Activated T-helper 2 cell treated with anti-CD3 and anti-CD28 coated beads, Interferon-gamma antibody, Interleukin-2, Interleukin-4, amounts not matched to agents 10 μg/mL and 5 μg/mL and 100 μg/mL, durations not matched to agents 14 hours and 24 hours and 36 hours (primary cell): ENCODE measurements at regions not wholly inside any gene's neighbourhood (a gene's known extent, or its start where the extent isn't known, plus 50 kb on each side); places are given as distances from the start of the nearest gene placed in this dataset.
"Not testable (repeated sequence)": the region's sequence is repeated elsewhere in the genome, so short reads cannot be mapped to it uniquely, and the experiment has no call there.

Experiments used
- DNase-seq: peaks from one replicate; pipeline ENCODE4 v3.0.0; 2021; ENCODE audit warnings: low spot score
- H3K27ac Mint-ChIP-seq: one replicate; pipeline ENCODE4 v1.8.0; 2021; ENCODE audit warnings: mixed read lengths
- H3K27me3 Mint-ChIP-seq: one replicate; pipeline ENCODE4 v1.8.0; 2021; ENCODE audit warnings: low read depth, mixed read lengths
- H3K36me3 Mint-ChIP-seq: one replicate; pipeline ENCODE4 v1.8.0; 2021; ENCODE audit warnings: low read depth, mixed read lengths
- H3K4me1 Mint-ChIP-seq: one replicate; pipeline ENCODE4 v1.8.0; 2021; ENCODE audit warnings: low read depth, mixed read lengths
- H3K4me3 Mint-ChIP-seq: one replicate; pipeline ENCODE4 v1.8.0; 2021; ENCODE audit warnings: low read depth, mild to moderate bottlenecking, moderate library complexity, mixed read lengths
- H3K9me3 Mint-ChIP-seq: one replicate; pipeline ENCODE4 v1.8.0; 2021; ENCODE audit warnings: mixed read lengths
- intact Hi-C: fragments of 100-400 bp; cut with micrococcal nuclease; formaldehyde crosslinking; loops from one replicate; pipeline ENCODE4 v1.15.1; 2023

DNA sequence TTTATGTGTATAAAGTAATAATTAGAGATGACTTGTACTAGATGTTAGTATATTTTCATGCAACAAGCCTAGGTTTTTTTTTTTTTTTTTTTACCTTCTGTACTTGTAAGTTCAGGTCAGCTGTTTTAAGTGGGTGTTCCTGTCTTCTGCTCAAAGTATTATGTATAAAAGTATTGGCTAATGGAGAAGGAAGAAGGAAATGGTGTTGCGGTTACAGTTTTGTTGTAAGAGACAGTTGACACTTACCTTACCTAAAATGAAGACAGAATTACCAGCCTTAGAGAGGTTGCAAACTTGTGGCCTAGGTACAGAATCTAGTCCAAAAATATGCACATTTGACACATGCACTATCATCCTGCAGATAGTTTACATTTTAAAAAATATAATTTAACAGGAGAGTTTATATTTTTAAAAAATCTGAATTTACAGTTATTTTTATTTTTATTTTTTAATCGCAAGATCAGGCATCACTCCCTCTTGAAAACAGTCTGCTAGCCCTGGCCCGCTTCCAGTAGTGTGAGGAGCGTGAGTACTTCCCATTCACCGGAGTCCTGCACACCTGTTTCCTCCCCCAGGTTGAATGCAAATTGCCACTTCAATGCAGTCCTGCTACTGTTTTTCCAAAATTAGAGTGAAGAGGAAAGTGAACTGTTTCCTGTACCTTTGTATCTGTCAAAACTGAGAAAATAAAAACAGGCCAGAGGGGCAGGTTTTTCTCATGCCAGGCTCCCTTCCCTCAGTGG is 224.3 kb upstream of the SOX2 start:
- H3K27ac Mint-ChIP-seq = no peak overlapping the region
- no peaks in the 10 kb centered on the region for H3K27me3 Mint-ChIP-seq
- intact Hi-C loops = no loop called here
- no peak for DNase-seq
- H3K9me3 Mint-ChIP-seq = peaks cover 9% of the 10 kb centered on the region
- no peaks in the 10 kb centered on the region for H3K4me1 Mint-ChIP-seq
- no peak overlapping the region for H3K4me3 Mint-ChIP-seq
- H3K36me3 Mint-ChIP-seq = no peaks in the 10 kb centered on the region

DNA sequence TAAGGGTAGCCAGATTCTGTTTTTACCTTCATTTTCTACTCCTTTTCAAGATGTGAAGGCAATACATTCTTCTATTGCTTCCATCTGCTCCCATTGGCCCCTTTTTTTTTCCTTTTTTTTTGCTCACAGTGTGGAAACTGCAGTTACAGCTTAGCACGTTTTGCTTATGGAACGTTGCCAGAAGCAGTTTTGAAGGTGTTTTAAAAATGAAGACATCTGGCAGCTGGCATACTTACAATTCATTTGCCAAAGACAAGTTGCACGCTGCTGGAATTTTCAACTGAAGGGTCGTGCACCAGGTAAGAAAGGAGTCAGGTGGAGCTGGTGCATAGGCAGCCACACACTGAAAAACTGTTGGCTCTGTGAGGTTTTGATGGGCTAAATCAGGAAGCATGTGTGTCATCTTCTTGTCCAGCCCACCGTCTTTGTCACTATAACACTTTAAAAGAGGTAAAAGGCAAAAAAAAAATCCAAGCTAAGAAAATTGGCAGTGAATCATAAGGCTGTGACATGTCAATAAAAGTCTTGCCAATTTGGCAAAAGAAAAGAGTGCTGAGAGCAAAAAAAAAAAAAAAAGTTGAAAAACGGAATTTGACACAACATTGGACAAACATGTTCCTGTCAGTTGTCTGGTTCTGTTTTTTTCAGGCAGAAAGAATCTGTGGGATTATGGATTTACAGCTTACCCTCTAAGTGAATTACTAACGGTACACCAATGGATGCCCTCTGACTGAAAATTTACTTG is 225.4 kb upstream of the SOX2 start:
- DNase-seq = no peak
- H3K36me3 Mint-ChIP-seq = no peaks in the 10 kb centered on the region
- intact Hi-C loops = no loop called here
- H3K9me3 Mint-ChIP-seq = peaks cover 9% of the 10 kb centered on the region
- H3K4me1 Mint-ChIP-seq = no peaks in the 10 kb centered on the region
- H3K27me3 Mint-ChIP-seq = no peaks in the 10 kb centered on the region
- H3K4me3 Mint-ChIP-seq = no peak overlapping the region
- H3K27ac Mint-ChIP-seq = no peak overlapping the region

DNA sequence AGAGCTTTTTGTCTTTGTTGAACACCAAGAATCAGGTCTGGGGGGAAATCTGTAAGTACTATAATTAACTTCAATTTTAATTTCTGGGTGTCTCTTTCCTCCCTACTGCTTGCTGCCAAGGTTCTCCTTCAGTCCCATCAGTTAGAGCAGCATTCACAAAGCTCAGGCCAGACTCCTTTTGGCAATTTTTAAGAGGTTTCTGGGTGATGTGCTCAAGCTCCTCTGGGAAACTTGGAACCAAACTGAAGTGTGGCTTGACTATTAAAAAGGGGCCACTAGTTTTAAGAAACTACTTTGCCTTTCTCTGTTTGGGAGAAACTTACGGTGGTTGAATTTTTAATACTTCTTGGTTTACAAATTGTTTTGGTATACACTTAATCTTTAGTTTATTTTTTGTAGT is 227.7 kb upstream of the SOX2 start:
- H3K4me1 Mint-ChIP-seq = no peaks in the 10 kb centered on the region
- no peaks in the 10 kb centered on the region for H3K27me3 Mint-ChIP-seq
- H3K36me3 Mint-ChIP-seq = no peaks in the 10 kb centered on the region
- intact Hi-C loops = no loop called here
- DNase-seq = no peak
- peaks cover 5% of the 10 kb centered on the region for H3K9me3 Mint-ChIP-seq
- H3K4me3 Mint-ChIP-seq = no peak overlapping the region
- H3K27ac Mint-ChIP-seq = no peak overlapping the region

DNA sequence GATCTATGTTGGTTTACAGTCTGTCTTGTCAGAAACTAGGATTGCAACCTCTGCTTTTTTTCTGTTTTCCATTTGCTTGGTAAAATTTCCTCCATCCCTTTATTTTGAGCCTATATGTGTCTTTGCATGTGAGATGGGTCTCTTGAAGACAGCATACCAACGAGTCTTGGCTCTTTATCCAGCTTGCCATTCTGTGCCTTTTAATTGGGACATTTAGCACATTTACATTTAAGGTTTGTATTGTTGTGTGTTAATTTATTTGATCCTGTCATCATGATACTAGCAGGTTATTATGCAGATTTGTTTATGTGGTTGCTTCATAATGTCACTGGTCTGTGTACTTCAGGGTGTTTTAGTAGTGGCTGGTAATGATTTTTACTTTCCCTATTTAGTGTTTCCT is 236.6 kb upstream of the SOX2 start:
- H3K27ac Mint-ChIP-seq, DNase-seq, H3K4me1 Mint-ChIP-seq, H3K4me3 Mint-ChIP-seq, intact Hi-C loops, H3K27me3 Mint-ChIP-seq, H3K36me3 Mint-ChIP-seq: not testable (repeated sequence)
- H3K9me3 Mint-ChIP-seq = peaks cover 40% of the 10 kb centered on the region

DNA sequence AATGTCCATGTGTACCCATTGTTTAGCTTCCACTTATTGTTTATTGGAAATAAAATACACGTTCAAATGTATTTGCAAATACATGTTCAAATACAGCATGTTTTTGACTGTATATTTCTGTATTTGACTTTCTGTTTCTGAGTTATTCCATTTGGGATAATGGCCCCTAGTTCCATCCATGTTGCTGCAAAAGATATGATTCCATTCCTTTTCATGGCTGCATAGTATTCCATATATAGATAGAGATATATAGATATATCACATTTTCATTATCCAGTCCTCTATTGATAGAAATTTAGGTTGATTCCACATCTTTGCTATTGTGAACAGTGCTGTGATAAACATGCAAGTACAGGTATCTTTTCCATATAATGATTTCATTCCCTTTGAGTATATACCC is 241.4 kb upstream of the SOX2 start:
- intact Hi-C loops = no loop called here
- no peaks in the 10 kb centered on the region for H3K36me3 Mint-ChIP-seq
- H3K4me1 Mint-ChIP-seq = no peaks in the 10 kb centered on the region
- H3K27ac Mint-ChIP-seq = no peak overlapping the region
- no peak for DNase-seq
- peaks cover 24% of the 10 kb centered on the region for H3K9me3 Mint-ChIP-seq
- no peaks in the 10 kb centered on the region for H3K27me3 Mint-ChIP-seq
- no peak overlapping the region for H3K4me3 Mint-ChIP-seq

DNA sequence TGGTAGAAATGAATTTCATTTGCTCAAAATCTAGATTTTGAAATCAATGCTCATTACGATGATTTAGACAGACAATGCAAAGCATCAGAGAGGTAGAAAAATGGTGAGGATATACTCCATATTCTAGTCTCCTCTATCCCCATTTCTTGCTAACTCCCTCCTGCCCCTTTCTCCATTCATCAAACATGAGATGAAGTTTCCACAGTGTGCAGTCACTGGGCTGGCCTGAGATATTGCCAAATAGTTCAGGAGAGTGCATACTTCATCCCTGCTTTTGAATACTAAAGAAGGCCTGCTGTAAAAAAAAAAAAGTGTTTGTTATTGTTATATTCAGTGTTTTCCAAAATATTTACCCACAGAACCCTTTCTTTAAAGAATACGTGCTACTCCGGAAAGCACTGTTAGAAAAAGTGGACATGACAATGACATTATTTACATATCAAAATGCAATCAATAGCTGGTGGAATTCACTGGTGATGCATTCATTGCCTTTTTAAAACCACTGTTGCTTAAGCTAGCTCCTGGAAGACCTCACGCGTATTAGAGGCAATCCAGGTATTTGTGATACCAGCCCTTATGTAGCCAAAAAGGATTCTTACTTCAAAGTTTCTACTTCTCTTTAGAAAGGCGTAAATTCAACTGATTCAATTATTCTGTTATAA is 247.6 kb upstream of the SOX2 start:
- no peaks in the 10 kb centered on the region for H3K9me3 Mint-ChIP-seq
- no peaks in the 10 kb centered on the region for H3K4me1 Mint-ChIP-seq
- H3K27ac Mint-ChIP-seq = no peak overlapping the region
- intact Hi-C loops = no loop called here
- no peak overlapping the region for H3K4me3 Mint-ChIP-seq
- no peak for DNase-seq
- H3K27me3 Mint-ChIP-seq = no peaks in the 10 kb centered on the region
- H3K36me3 Mint-ChIP-seq = no peaks in the 10 kb centered on the region

DNA sequence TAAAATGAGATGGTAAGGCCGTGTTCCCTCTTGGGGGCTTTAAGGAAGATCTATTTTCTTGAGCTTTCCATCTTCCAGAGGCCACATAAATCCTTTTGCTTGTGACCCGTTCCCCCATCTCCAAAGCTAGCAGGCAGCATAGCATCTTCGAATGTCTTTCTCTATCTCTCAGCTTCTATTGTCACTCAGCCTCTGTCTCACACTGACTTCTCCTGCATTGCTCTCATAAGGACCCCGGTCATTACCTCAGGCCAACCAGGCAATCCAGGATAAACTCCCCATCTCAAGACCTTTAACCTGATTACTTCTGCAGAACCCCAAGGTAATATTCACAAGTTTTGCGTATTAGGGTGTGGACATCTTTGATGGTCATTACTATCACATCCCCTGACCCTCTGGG is 250.3 kb upstream of the SOX2 start:
- Mint-ChIP-seq H3K4me1 (no peaks in the 10 kb centered on the region), H3K27ac (no peak overlapping the region), H3K36me3 (no peaks in the 10 kb centered on the region), H3K9me3 (no peaks in the 10 kb centered on the region), H3K27me3 (no peaks in the 10 kb centered on the region), H3K4me3 (no peak overlapping the region)
- intact Hi-C loops = no loop called here
- DNase-seq = no peak

DNA sequence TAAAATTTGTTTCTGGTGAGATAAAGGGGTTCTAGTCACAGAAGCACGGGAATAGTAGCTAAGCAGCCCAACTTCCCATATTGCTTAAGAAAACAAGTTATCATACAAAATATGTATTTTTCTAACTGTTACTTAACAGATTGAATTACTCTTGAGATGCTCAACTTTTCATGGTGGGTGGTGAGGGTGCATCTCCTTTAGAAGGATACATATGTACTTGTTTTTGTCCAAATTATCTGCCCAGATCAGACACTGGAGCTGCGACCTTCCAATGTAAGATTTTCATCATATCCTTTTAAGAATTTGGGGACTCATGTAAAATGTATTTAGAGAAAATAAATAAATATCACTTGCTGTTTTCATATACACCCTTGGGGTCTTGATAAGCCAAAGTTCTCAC is 252.2 kb upstream of the SOX2 start:
- Mint-ChIP-seq H3K27me3 (no peaks in the 10 kb centered on the region), H3K4me3 (no peak overlapping the region), H3K27ac (no peak overlapping the region), H3K36me3 (no peaks in the 10 kb centered on the region), H3K4me1 (no peaks in the 10 kb centered on the region), H3K9me3 (no peaks in the 10 kb centered on the region)
- intact Hi-C loops = no loop called here
- no peak for DNase-seq

DNA sequence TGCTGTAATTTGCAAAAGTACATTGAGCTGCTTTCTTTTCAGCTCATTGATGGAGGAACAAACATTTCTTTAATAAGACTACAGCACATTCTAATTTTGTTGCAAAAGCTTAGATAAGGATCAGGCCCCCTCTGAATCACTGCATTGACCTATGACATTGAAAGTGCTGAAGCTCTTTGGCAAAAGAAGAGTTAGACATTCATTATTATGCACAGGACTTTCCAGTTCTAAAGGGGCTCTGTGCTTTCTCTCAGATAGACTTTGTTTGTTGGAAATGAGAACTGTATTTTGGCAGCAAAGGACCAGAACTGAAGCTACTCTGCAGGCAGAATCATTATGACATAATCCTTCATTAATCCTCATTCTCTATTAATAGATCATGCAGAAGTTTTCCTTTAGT is 252.9 kb upstream of the SOX2 start:
- no peaks in the 10 kb centered on the region for H3K27me3 Mint-ChIP-seq
- no peaks in the 10 kb centered on the region for H3K36me3 Mint-ChIP-seq
- H3K4me3 Mint-ChIP-seq = no peak overlapping the region
- no peaks in the 10 kb centered on the region for H3K4me1 Mint-ChIP-seq
- no peak for DNase-seq
- no peak overlapping the region for H3K27ac Mint-ChIP-seq
- intact Hi-C loops = no loop called here
- H3K9me3 Mint-ChIP-seq = no peaks in the 10 kb centered on the region

DNA sequence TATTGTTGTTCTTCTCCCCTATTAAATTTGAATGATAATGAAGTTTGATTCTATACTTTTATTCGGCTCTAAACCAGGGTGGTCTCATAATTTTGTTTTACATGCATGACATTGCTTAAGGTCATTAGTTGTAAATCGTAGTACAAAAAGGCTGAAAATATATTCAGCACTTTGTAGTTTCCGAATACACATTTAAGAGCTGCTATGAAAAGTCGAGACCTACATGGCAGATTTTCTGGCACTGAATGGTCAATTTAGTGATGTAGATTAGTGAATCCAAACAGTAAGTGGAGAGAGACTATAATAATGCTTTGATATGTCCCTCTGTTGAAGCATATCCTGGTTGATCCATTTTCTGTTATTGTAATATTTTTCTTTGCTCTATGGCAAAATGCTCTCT is 254.0 kb upstream of the SOX2 start:
- H3K9me3 Mint-ChIP-seq = peaks cover 5% of the 10 kb centered on the region
- H3K4me1 Mint-ChIP-seq = no peaks in the 10 kb centered on the region
- no peaks in the 10 kb centered on the region for H3K27me3 Mint-ChIP-seq
- no peak for DNase-seq
- H3K4me3 Mint-ChIP-seq = no peak overlapping the region
- H3K27ac Mint-ChIP-seq = no peak overlapping the region
- H3K36me3 Mint-ChIP-seq = no peaks in the 10 kb centered on the region
- intact Hi-C loops = no loop called here

DNA sequence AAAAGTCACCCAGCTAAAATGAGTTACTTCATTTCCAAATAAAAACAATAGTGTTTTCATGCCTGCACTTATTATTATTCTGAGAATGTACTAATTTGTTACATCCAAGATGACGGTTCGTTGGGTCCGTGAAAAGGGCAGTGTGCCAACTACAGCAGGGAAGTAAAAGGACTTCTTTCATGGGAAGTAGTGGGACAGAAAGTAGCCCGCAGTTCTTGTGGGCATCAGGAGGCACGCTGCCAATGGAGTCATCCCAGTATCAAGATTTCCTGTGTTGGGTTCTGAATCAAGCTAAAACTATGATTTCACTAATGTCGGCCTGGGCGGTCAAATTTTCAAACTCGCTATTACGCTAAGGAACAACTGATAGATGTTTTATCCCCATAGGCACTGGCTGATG is 254.5 kb upstream of the SOX2 start:
- H3K9me3 Mint-ChIP-seq = peaks cover 5% of the 10 kb centered on the region
- intact Hi-C loops = no loop called here
- no peak overlapping the region for H3K4me3 Mint-ChIP-seq
- H3K36me3 Mint-ChIP-seq = no peaks in the 10 kb centered on the region
- H3K27me3 Mint-ChIP-seq = no peaks in the 10 kb centered on the region
- no peak for DNase-seq
- no peak overlapping the region for H3K27ac Mint-ChIP-seq
- no peaks in the 10 kb centered on the region for H3K4me1 Mint-ChIP-seq

DNA sequence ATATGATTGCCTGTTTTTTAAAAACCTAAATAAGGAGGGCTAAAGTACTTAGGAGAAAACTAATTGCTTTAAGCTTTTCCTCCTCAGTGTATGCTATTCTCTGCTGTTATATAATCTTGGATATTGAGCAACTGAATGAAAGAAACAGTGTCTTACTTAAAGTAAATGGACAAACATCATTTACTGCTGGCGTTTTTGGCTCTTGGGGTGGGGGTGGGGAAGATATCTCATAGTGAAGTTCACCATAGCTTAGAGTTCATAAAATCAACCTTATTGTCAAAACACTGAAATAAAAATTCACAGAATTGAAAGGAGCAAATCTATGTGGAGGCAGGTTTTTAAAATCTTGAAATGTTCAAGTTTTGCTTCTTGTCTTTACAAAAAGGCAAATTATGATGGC is 256.4 kb upstream of the SOX2 start:
- H3K4me1 Mint-ChIP-seq = no peaks in the 10 kb centered on the region
- DNase-seq = no peak
- no peaks in the 10 kb centered on the region for H3K27me3 Mint-ChIP-seq
- intact Hi-C loops = no loop called here
- H3K4me3 Mint-ChIP-seq = no peak overlapping the region
- no peaks in the 10 kb centered on the region for H3K36me3 Mint-ChIP-seq
- H3K27ac Mint-ChIP-seq = no peak overlapping the region
- peaks cover 5% of the 10 kb centered on the region for H3K9me3 Mint-ChIP-seq

DNA sequence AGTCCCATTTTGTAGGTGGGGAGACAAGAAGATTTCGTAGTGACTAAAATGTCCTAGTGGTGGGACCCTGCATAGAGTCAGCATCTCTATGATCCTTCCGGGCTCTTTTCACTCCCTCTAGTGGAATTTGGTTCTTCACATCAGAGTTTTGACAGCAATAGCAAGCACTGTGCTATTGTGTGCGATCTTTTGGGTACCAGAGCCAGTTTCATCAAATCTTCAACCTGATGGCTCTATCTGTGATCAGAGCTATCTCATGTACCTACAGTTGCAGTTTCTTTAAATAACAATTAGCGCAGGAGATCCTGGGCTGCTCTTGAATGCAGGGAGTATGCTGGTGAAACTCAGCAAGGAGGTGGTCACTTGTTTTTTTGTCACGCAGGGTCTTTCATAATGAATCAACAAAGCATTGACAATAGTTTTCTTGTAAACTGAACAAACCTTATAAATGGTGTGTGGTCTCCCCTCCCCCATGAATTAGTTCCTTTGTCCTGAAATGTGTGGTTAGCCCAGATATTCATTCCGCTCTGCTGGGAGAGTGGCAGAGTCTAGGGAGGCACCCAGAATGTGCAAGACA is 257.2 kb upstream of the SOX2 start:
- H3K4me1 Mint-ChIP-seq = no peaks in the 10 kb centered on the region
- no peak overlapping the region for H3K4me3 Mint-ChIP-seq
- no peak for DNase-seq
- no peaks in the 10 kb centered on the region for H3K27me3 Mint-ChIP-seq
- intact Hi-C loops = no loop called here
- no peak overlapping the region for H3K27ac Mint-ChIP-seq
- no peaks in the 10 kb centered on the region for H3K36me3 Mint-ChIP-seq
- peaks cover 5% of the 10 kb centered on the region for H3K9me3 Mint-ChIP-seq
